ENCODE measurements at regions not wholly inside any gene's neighbourhood (a gene's known extent, or its start where the extent isn't known, plus 50 kb on each side); places are given as distances from the start of the nearest gene placed in this dataset.

- TF ChIP-seq CTCF (conservative IDR thresholded peaks at IDR 0.05; ENCODE audit: low read depth, low read length): no peak
- no peak for TF ChIP-seq EZH2 (IDR thresholded peaks at IDR 0.05; ENCODE audit: borderline replicate concordance, low read depth, low read length, poor library complexity, severe bottlenecking)
These were observed 159.0 kb upstream of the MEOX2 start for GRCh38 chr7:15845461-15845860.

Data from A673 (cell line).